Activated CD8-positive, alpha-beta T cell treated with anti-CD3 and anti-CD28 coated beads, Interleukin-2, amount 10 ng/mL, durations not matched to agents 7 days and 5 days (primary cell): ENCODE measurements at regions not wholly inside any gene's neighbourhood (a gene's known extent, or its start where the extent isn't known, plus 50 kb on each side); places are given as distances from the start of the nearest gene placed in this dataset.

Source experiments
- ATAC-seq: fragments of 150-1000 bp; cut with Tn5 transposase; one replicate; pipeline ENCODE4 v1.10.0; 2021; ENCODE audit warnings: moderate library complexity
- CTCF ChIA-PET: fragments of 350-600 bp; sonication (Branson Sonifier 250); formaldehyde crosslinking; loops from one replicate; lab custom pipeline; 2021; ENCODE audit warnings: antibody characterized with exemption; lab: Charles Lee
- POLR2A ChIA-PET: fragments of 350-600 bp; sonication (Branson Sonifier 250); formaldehyde crosslinking; loops from one replicate; lab custom pipeline; 2021; ENCODE audit warnings: antibody characterized with exemption; lab: Charles Lee
- DNase-seq: peaks from one replicate; pipeline ENCODE4 v3.0.0-alpha.2; 2020
- H3K27ac Mint-ChIP-seq: one replicate; pipeline ENCODE4 v1.8.0; 2021; ENCODE audit warnings: mild to moderate bottlenecking, mixed read lengths
- H3K27me3 Mint-ChIP-seq: one replicate; pipeline ENCODE4 v1.8.0; 2021; ENCODE audit warnings: low read depth, mixed read lengths
- H3K36me3 Mint-ChIP-seq: one replicate; pipeline ENCODE4 v1.8.0; 2021; ENCODE audit warnings: low read depth, mixed read lengths
- H3K4me1 Mint-ChIP-seq: one replicate; pipeline ENCODE4 v1.8.0; 2021; ENCODE audit warnings: low read depth, mixed read lengths
- H3K4me3 Mint-ChIP-seq: one replicate; pipeline ENCODE4 v1.8.0; 2021; ENCODE audit warnings: mild to moderate bottlenecking, mixed read lengths
- H3K9me3 Mint-ChIP-seq: one replicate; pipeline ENCODE4 v1.8.0; 2022; ENCODE audit warnings: mixed read lengths; ENCODE audit not compliant: insufficient read depth

GRCh38 chr1:30244801-30245200 is 478.6 kb downstream of the MATN1 start:
- Mint-ChIP-seq H3K4me3 (no peak overlapping the region), H3K4me1 (no peaks in the 10 kb centered on the region), H3K9me3 (no peaks in the 10 kb centered on the region), H3K36me3 (no peaks in the 10 kb centered on the region), H3K27me3 (peaks cover 2% of the 10 kb centered on the region), H3K27ac (no peak overlapping the region)
- ATAC-seq: no peak
- POLR2A ChIA-PET: no interaction called here
- no peak for DNase-seq
- CTCF ChIA-PET: no interaction called here

DNA sequence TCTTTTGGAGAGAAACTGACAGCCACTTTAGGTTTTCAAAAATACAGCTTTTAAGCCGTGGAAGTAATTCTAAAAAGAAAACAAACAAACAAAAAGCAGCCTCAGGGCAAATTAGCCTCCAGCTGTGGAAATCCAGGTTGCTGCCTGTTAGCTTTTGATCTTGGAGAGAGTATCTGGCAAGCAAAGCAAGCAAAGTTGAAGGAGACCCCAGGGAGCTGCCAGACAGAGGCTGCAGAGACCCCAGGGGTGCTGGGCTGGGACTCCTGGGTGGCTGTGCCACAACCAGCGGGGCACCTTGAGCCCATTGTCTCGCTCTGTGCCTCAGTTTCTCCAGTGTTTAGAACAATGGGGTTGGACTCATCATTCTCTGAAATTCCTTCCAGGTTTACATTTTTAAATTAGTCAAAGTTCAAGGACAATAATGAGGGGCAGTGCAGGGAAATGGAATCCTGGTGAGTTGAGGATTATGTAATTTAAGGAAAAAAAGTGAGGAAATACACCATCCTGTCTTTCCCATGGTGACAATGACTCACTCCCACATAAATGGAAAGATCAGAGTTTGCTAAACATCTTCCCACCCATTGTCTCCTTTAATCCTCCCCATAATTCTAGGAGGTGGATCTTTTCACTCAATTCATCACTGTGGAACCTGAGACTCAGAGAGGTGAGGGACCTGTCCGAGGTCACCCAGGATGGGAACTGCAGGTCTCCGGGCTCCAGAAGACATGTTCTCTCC is 480.5 kb downstream of the MATN1 start:
- no peak overlapping the region for H3K27ac Mint-ChIP-seq
- ChIA-PET POLR2A (no interaction called here), CTCF (interaction anchor here (1.7 kb wide), 1 partner anchor 10 kb away, joined by 7 read pairs; no protein-coding TSS in a partner anchor)
- no peak overlapping the region for H3K4me3 Mint-ChIP-seq
- H3K9me3 Mint-ChIP-seq: no peaks in the 10 kb centered on the region
- ATAC-seq (no peak), DNase-seq (no peak)
- H3K27me3 Mint-ChIP-seq: peaks cover 2% of the 10 kb centered on the region
- H3K4me1 Mint-ChIP-seq: no peaks in the 10 kb centered on the region
- H3K36me3 Mint-ChIP-seq: no peaks in the 10 kb centered on the region

DNA sequence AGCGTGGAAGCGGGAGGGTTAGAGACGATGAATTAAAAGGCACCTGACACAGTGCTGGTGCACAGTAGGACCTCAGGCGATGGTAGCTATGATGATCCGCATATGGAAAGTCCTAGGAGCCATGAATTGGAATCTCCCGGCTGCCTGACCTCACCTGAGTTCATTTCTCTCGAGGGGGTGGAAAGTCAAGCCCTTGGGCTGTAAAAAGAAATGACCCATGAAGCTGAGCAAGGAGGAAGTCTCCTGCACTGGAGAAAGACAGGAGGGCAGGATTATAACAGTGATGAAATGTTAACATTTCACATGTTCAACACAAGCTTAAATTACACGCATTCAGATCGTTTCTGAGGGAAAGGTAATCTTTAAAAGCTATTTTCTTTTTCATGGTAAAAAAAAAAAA is 481.2 kb downstream of the MATN1 start:
- Mint-ChIP-seq H3K27me3 (peaks cover 2% of the 10 kb centered on the region), H3K36me3 (no peaks in the 10 kb centered on the region), H3K27ac (no peak overlapping the region), H3K9me3 (no peaks in the 10 kb centered on the region), H3K4me1 (no peaks in the 10 kb centered on the region), H3K4me3 (no peak overlapping the region)
- ATAC-seq (no peak), DNase-seq (no peak)
- CTCF ChIA-PET: interaction anchor here (1.7 kb wide), 1 partner anchor 10 kb away, joined by 7 read pairs; no protein-coding TSS in a partner anchor
- POLR2A ChIA-PET: no interaction called here

GRCh38 chr1:30241681-30242080 is 481.7 kb downstream of the MATN1 start:
- Mint-ChIP-seq H3K9me3 (no peaks in the 10 kb centered on the region), H3K27me3 (peaks cover 2% of the 10 kb centered on the region), H3K4me1 (no peaks in the 10 kb centered on the region), H3K27ac (no peak overlapping the region), H3K4me3 (no peak overlapping the region), H3K36me3 (no peaks in the 10 kb centered on the region)
- DNase-seq (no peak), ATAC-seq (no peak)
- ChIA-PET CTCF (interaction anchor here (1.7 kb wide), 1 partner anchor 9 kb away, joined by 7 read pairs; no protein-coding TSS in a partner anchor), POLR2A (no interaction called here)

DNA sequence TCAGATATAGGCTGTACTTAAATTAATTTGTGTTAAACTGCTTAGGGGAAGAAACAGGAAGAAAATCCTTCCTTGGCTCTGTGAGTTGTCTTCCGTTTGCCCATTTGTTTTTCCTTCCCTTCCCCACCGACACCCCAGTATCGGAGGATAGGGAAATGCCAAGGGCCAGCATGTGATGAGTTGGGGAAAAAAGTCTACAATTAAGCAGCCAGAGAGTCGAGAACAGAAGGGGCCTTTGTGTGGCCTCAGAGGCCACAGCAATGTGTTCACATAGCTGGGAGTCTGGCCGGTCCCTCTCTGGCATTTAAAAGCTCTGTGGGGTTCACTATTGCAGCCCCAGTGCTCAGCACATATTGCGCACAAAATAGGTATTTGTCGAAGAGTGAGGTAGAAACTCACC is 489.3 kb downstream of the MATN1 start:
- ATAC-seq: no peak
- H3K9me3 Mint-ChIP-seq: no peaks in the 10 kb centered on the region
- no peak overlapping the region for H3K27ac Mint-ChIP-seq
- no peak overlapping the region for H3K4me3 Mint-ChIP-seq
- H3K27me3 Mint-ChIP-seq: no peaks in the 10 kb centered on the region
- DNase-seq: no peak
- no peaks in the 10 kb centered on the region for H3K4me1 Mint-ChIP-seq
- no peaks in the 10 kb centered on the region for H3K36me3 Mint-ChIP-seq
- ChIA-PET POLR2A (no interaction called here), CTCF (no interaction called here)

DNA sequence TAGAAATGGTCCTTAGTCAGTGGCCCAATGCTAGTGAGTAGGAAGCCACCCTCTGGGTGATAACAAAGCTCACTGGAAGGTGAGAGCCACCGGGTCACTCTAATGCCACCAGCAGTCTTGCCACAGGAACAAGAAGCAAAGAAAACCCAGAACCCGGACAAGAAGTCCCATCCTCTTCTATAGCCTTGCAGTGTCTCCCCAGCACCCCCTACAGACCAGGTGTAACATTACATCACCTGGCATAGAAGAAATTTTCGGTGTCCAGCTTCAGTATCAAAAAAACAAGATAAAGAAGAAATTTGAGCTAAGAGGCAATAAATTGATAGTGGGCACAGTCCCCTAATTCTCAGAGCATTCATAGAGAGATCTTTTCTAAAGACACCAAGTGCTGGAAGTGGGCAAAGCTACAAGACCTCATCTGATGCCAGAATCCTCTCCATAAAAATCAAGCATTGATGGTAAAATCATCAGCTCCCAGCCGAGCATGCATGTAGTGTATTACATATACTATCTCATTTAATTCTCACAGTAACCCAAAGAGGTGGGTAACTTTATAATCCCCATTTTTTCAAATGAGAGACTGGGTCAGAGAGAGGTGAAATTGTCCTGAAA is 491.0 kb downstream of the MATN1 start:
- ChIA-PET CTCF (interaction anchor here (1.2 to 1.6 kb wide), 5 partner anchors 10 to 545 kb away, joined by 3 to 7 read pairs (median 4); no protein-coding TSS in a partner anchor), POLR2A (no interaction called here)
- DNase-seq (peak; percentile 40), ATAC-seq (no peak)
- no peaks in the 10 kb centered on the region for H3K4me1 Mint-ChIP-seq
- no peaks in the 10 kb centered on the region for H3K9me3 Mint-ChIP-seq
- no peak overlapping the region for H3K4me3 Mint-ChIP-seq
- no peaks in the 10 kb centered on the region for H3K27me3 Mint-ChIP-seq
- no peaks in the 10 kb centered on the region for H3K36me3 Mint-ChIP-seq
- H3K27ac Mint-ChIP-seq: no peak overlapping the region

GRCh38 chr1:30229960-30230359 is 493.4 kb downstream of the MATN1 start:
- ChIA-PET CTCF (interaction anchor here (1.5 kb wide), 1 partner anchor 150 kb away, joined by 7 read pairs; no protein-coding TSS in a partner anchor), POLR2A (no interaction called here)
- DNase-seq (no peak), ATAC-seq (no peak)
- Mint-ChIP-seq H3K9me3 (no peaks in the 10 kb centered on the region), H3K4me1 (no peaks in the 10 kb centered on the region), H3K27me3 (no peaks in the 10 kb centered on the region), H3K27ac (no peak overlapping the region), H3K4me3 (no peak overlapping the region), H3K36me3 (no peaks in the 10 kb centered on the region)

DNA sequence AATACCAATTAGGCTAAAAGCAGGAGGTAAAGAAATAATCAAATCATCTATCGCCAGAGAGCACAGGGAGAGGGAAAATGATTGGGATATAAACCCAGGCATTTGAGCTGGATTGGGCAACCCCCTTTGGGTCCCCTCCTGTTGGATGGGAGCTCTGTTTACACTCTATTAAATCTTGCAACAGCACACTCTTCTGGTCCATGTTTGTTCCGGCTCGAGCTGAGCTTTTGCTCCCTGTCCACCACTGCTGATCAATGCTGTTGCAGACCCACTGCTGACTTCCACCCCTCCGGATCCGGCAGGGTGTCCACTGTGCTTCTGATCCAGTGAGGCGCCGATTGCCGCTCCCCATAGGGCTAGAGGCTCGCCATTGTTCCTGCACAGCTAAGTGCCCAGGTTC is 493.8 kb downstream of the MATN1 start:
- CTCF ChIA-PET: interaction anchor here (1.5 kb wide), 1 partner anchor 151 kb away, joined by 7 read pairs; no protein-coding TSS in a partner anchor
- DNase-seq: no peak
- no peaks in the 10 kb centered on the region for H3K27me3 Mint-ChIP-seq
- no peak overlapping the region for H3K27ac Mint-ChIP-seq
- no peaks in the 10 kb centered on the region for H3K4me1 Mint-ChIP-seq
- no peaks in the 10 kb centered on the region for H3K36me3 Mint-ChIP-seq
- H3K4me3 Mint-ChIP-seq: no peak overlapping the region
- H3K9me3 Mint-ChIP-seq: no peaks in the 10 kb centered on the region
- no peak for ATAC-seq
- POLR2A ChIA-PET: interaction anchor here (0.6 kb wide), 1 partner anchor 250 kb away, joined by 5 read pairs; no protein-coding TSS in a partner anchor

DNA sequence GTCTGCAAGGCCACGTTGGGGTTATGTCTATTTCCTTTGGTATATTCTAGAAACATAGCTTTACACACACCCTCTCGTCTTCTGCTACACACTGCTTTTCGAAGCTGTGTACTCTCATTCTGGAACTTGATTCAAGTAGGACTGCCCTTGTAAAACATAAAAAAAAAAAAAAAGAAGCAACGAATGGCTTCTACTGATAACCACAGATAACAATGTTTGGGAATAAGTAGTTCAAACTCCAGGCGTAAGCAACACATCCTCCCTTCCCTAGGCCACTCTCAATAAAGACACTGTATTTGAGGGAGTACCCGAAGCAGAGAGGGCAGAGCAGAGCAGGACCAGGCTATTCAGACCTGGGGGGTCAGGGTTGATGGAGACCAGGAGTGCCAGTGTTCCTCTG is 496.7 kb downstream of the MATN1 start:
- no peaks in the 10 kb centered on the region for H3K36me3 Mint-ChIP-seq
- H3K27me3 Mint-ChIP-seq: no peaks in the 10 kb centered on the region
- no peaks in the 10 kb centered on the region for H3K4me1 Mint-ChIP-seq
- no peaks in the 10 kb centered on the region for H3K9me3 Mint-ChIP-seq
- ATAC-seq (no peak), DNase-seq (no peak)
- H3K27ac Mint-ChIP-seq: no peak overlapping the region
- CTCF ChIA-PET: interaction anchor here (1.6 kb wide), 1 partner anchor 9 kb away, joined by 3 read pairs; no protein-coding TSS in a partner anchor
- H3K4me3 Mint-ChIP-seq: no peak overlapping the region
- POLR2A ChIA-PET: no interaction called here

DNA sequence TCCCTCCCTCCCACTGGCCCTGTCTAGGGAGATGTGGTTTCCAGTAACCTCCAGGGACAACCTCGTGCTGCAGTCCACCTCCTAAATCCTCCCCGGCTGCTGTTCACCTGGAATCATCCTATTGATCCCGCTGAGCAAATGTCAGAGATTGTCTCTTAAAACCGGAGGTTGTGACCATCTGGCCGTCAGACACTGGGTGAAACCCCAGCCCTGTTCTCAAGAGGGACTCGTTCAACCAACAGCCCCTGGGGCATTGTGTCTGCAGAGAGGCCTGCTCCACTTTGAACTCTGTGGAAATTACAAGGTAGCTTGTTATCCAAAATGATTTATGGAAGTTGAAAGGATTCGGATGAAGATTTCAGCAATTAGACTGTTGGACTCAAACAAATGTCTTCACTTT is 498.0 kb downstream of the MATN1 start:
- ChIA-PET CTCF (interaction anchor here (1.6 kb wide), 1 partner anchor 10 kb away, joined by 3 read pairs; no protein-coding TSS in a partner anchor), POLR2A (no interaction called here)
- Mint-ChIP-seq H3K9me3 (no peaks in the 10 kb centered on the region), H3K4me3 (no peak overlapping the region), H3K36me3 (no peaks in the 10 kb centered on the region), H3K27me3 (no peaks in the 10 kb centered on the region), H3K4me1 (no peaks in the 10 kb centered on the region), H3K27ac (no peak overlapping the region)
- no peak for DNase-seq
- no peak for ATAC-seq

DNA sequence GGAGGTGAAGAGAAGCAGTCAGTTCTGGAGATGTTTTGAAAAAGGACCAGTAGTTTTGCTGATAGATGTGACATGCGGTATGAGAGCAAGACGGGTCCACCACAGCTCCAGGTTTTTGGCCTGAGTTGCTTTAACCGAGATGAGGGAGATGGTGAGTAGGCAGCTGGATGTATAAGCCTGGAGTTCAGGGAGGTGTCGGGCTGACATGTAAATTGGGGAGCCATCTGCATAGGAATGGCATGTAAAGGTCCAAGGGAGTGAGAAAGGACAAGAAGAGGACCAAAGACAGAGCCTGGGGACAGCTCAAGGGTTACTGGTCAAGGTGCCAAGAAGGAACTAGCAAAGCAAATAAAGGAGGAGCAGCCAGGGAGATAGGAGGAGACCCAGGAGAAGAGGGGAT is 503.7 kb downstream of the MATN1 start:
- ChIA-PET CTCF (no interaction called here), POLR2A (no interaction called here)
- Mint-ChIP-seq H3K27ac (no peak overlapping the region), H3K27me3 (peaks cover 8% of the 10 kb centered on the region), H3K36me3 (no peaks in the 10 kb centered on the region), H3K4me3 (no peak overlapping the region), H3K9me3 (no peaks in the 10 kb centered on the region), H3K4me1 (no peaks in the 10 kb centered on the region)
- no peak for DNase-seq
- no peak for ATAC-seq

- H3K27ac Mint-ChIP-seq: no peak overlapping the region
- no peaks in the 10 kb centered on the region for H3K36me3 Mint-ChIP-seq
- no peak overlapping the region for H3K4me3 Mint-ChIP-seq
- H3K9me3 Mint-ChIP-seq: no peaks in the 10 kb centered on the region
- no peaks in the 10 kb centered on the region for H3K4me1 Mint-ChIP-seq
- POLR2A ChIA-PET: no interaction called here
- peaks cover 8% of the 10 kb centered on the region for H3K27me3 Mint-ChIP-seq
- DNase-seq (no peak), ATAC-seq (no peak)
- CTCF ChIA-PET: no interaction called here
Observed at GRCh38 chr1:30218438-30218837, 504.9 kb downstream of the MATN1 start.
